GM12865 (cell line): ENCODE measurements at regions not wholly inside any gene's neighbourhood (a gene's known extent, or its start where the extent isn't known, plus 50 kb on each side); places are given as distances from the start of the nearest gene placed in this dataset.

Source experiments
- DNase-seq: peaks from one replicate; pipeline ENCODE4 v3.0.0; 2010; ENCODE audit warnings: low read depth
- H3K4me3 ChIP-seq: 2 replicates; pipeline ENCODE4 v1.5.1; 2011; ENCODE audit warnings: mild to moderate bottlenecking, low read depth, low read length, control low read depth
- CTCF ChIP-seq: IDR thresholded peaks from 2 replicates; pipeline ENCODE4 v1.5.1; 2011; ENCODE audit warnings: low read length, control low read depth, low read depth, inconsistent platforms; ENCODE audit not compliant: insufficient read depth; ENCODE audit errors: missing control alignments

- H3K4me3 ChIP-seq = no peak overlapping the region
- no peak for DNase-seq
- no peak for TF ChIP-seq CTCF
These were observed 67.4 kb upstream of the ACVR2A start for GRCh38 chr2:147777394-147777793.

GRCh38 chr2:147774805-147775204 lies 70.0 kb upstream of the ACVR2A start:
- H3K4me3 ChIP-seq = no peak overlapping the region
- DNase-seq = no peak
- TF ChIP-seq CTCF = no peak

GRCh38 chr2:147773479-147773878 lies 71.3 kb upstream of the ACVR2A start:
- no peak overlapping the region for H3K4me3 ChIP-seq
- DNase-seq = no peak
- no peak for TF ChIP-seq CTCF

GRCh38 chr2:147772781-147773180 lies 72.0 kb upstream of the ACVR2A start:
- TF ChIP-seq CTCF = no peak
- H3K4me3 ChIP-seq = no peak overlapping the region
- DNase-seq = no peak

- DNase-seq = no peak
- no peak overlapping the region for H3K4me3 ChIP-seq
- no peak for TF ChIP-seq CTCF
These were observed 81.0 kb upstream of the ACVR2A start for GRCh38 chr2:147763861-147764260.

- no peak overlapping the region for H3K4me3 ChIP-seq
- TF ChIP-seq CTCF = no peak
- no peak for DNase-seq
These were observed 83.8 kb upstream of the ACVR2A start for GRCh38 chr2:147760984-147761383.

GRCh38 chr2:147759536-147759935 lies 85.3 kb upstream of the ACVR2A start:
- DNase-seq = no peak
- no peak for TF ChIP-seq CTCF
- H3K4me3 ChIP-seq = no peak overlapping the region
